SJCRH30 (cell line): ENCODE measurements at regions not wholly inside any gene's neighbourhood (a gene's known extent, or its start where the extent isn't known, plus 50 kb on each side); places are given as distances from the start of the nearest gene placed in this dataset.

Experiments
- DNase-seq, 2 experiments: peaks; one replicate each; pipeline ENCODE4 v3.0.0-alpha.2; 2015 to 2020
- H3K27ac ChIP-seq: fragments of 250-450 bp; sonication (Bioruptor Pico); 2 replicates; pipeline ENCODE4 v1.5.1; 2020; ENCODE audit warnings: mild to moderate bottlenecking, moderate library complexity
- H3K27me3 ChIP-seq: fragments of 250-450 bp; sonication (Bioruptor Pico); 2 replicates; pipeline ENCODE4 v1.5.1; 2020; ENCODE audit warnings: mild to moderate bottlenecking, moderate library complexity
- H3K36me3 ChIP-seq: fragments of 250-450 bp; sonication (Bioruptor Pico); 2 replicates; pipeline ENCODE4 v1.5.1; 2020; ENCODE audit warnings: mild to moderate bottlenecking, moderate library complexity
- H3K4me1 ChIP-seq: fragments of 250-450 bp; sonication (Bioruptor Pico); 2 replicates; pipeline ENCODE4 v1.5.1; 2020; ENCODE audit warnings: mild to moderate bottlenecking, moderate library complexity
- H3K4me3 ChIP-seq: fragments of 250-450 bp; sonication (Bioruptor Pico); 2 replicates; pipeline ENCODE4 v1.5.1; 2020; ENCODE audit warnings: mild to moderate bottlenecking, moderate library complexity
- H3K9me3 ChIP-seq: fragments of 250-450 bp; sonication (Bioruptor Pico); replicated peaks from 2 replicates; pipeline ENCODE4 v1.5.1; 2020; ENCODE audit warnings: mild to moderate bottlenecking, moderate library complexity

- Histone ChIP-seq H3K4me1 (no peaks in the 10 kb centered on the region), H3K4me3 (no peak overlapping the region), H3K27me3 (no peaks in the 10 kb centered on the region), H3K9me3 (no peaks in the 10 kb centered on the region), H3K27ac (no peak overlapping the region), H3K36me3 (no peaks in the 10 kb centered on the region)
- DNase-seq, result no peak
These were observed 114.1 kb upstream of the PWP1 start for GRCh38 chr12:107571492-107571891.

GRCh38 chr12:107574691-107575090, 110.9 kb upstream of the PWP1 start:
- H3K9me3 ChIP-seq, result no peaks in the 10 kb centered on the region
- H3K27me3 ChIP-seq, result no peaks in the 10 kb centered on the region
- no peaks in the 10 kb centered on the region for H3K36me3 ChIP-seq
- no peak for DNase-seq
- H3K4me1 ChIP-seq, result no peaks in the 10 kb centered on the region
- no peak overlapping the region for H3K27ac ChIP-seq
- H3K4me3 ChIP-seq, result no peak overlapping the region

GRCh38 chr12:107580750-107581618, 104.6 kb upstream of the PWP1 start:
- no peak for DNase-seq
- no peaks in the 10 kb centered on the region for H3K9me3 ChIP-seq
- H3K27ac ChIP-seq, result no peak overlapping the region
- H3K27me3 ChIP-seq, result no peaks in the 10 kb centered on the region
- H3K36me3 ChIP-seq, result no peaks in the 10 kb centered on the region
- H3K4me1 ChIP-seq, result no peaks in the 10 kb centered on the region
- no peak overlapping the region for H3K4me3 ChIP-seq

GRCh38 chr12:107581619-107582015, 104.0 kb upstream of the PWP1 start:
- no peaks in the 10 kb centered on the region for H3K27me3 ChIP-seq
- no peak overlapping the region for H3K4me3 ChIP-seq
- H3K36me3 ChIP-seq, result no peaks in the 10 kb centered on the region
- H3K9me3 ChIP-seq, result no peaks in the 10 kb centered on the region
- no peaks in the 10 kb centered on the region for H3K4me1 ChIP-seq
- no peak overlapping the region for H3K27ac ChIP-seq
- no peak for DNase-seq

- H3K36me3 ChIP-seq, result no peaks in the 10 kb centered on the region
- H3K4me1 ChIP-seq, result no peaks in the 10 kb centered on the region
- no peak for DNase-seq
- no peaks in the 10 kb centered on the region for H3K27me3 ChIP-seq
- H3K9me3 ChIP-seq, result no peaks in the 10 kb centered on the region
- H3K4me3 ChIP-seq, result no peak overlapping the region
- H3K27ac ChIP-seq, result no peak overlapping the region
These were observed 102.0 kb upstream of the PWP1 start for GRCh38 chr12:107583551-107583950.

- Histone ChIP-seq H3K27ac (no peak overlapping the region), H3K36me3 (no peaks in the 10 kb centered on the region), H3K4me1 (no peaks in the 10 kb centered on the region), H3K9me3 (no peaks in the 10 kb centered on the region), H3K4me3 (no peak overlapping the region), H3K27me3 (no peaks in the 10 kb centered on the region)
- DNase-seq, result no peak
These were observed 101.0 kb upstream of the PWP1 start for GRCh38 chr12:107584563-107584962.

GRCh38 chr12:107586256-107586970, 99.2 kb upstream of the PWP1 start:
- no peaks in the 10 kb centered on the region for H3K9me3 ChIP-seq
- H3K4me3 ChIP-seq, result no peak overlapping the region
- no peaks in the 10 kb centered on the region for H3K4me1 ChIP-seq
- no peaks in the 10 kb centered on the region for H3K27me3 ChIP-seq
- no peak for DNase-seq
- no peak overlapping the region for H3K27ac ChIP-seq
- no peaks in the 10 kb centered on the region for H3K36me3 ChIP-seq

GRCh38 chr12:107590413-107590812, 95.2 kb upstream of the PWP1 start:
- Histone ChIP-seq H3K4me1 (no peaks in the 10 kb centered on the region), H3K4me3 (no peak overlapping the region), H3K9me3 (0 out of 2 replicates have a peak, but pooled peaks cover 11% of the 10 kb centered on the region), H3K36me3 (no peaks in the 10 kb centered on the region), H3K27me3 (no peaks in the 10 kb centered on the region), H3K27ac (no peak overlapping the region)
- no peak for DNase-seq

- H3K4me1 ChIP-seq, result no peaks in the 10 kb centered on the region
- no peak overlapping the region for H3K4me3 ChIP-seq
- 0 out of 2 replicates have a peak, but pooled peaks cover 11% of the 10 kb centered on the region for H3K9me3 ChIP-seq
- no peak overlapping the region for H3K27ac ChIP-seq
- H3K27me3 ChIP-seq, result no peaks in the 10 kb centered on the region
- no peaks in the 10 kb centered on the region for H3K36me3 ChIP-seq
- no peak for DNase-seq
These were observed 94.7 kb upstream of the PWP1 start for GRCh38 chr12:107590814-107591375.

- H3K27me3 ChIP-seq, result no peaks in the 10 kb centered on the region
- no peak overlapping the region for H3K4me3 ChIP-seq
- DNase-seq, result peak in 1 of 2 experiments; percentile 26
- H3K4me1 ChIP-seq, result peaks cover 7% of the 10 kb centered on the region
- H3K36me3 ChIP-seq, result no peaks in the 10 kb centered on the region
- no peak overlapping the region for H3K27ac ChIP-seq
- peaks cover 11% of the 10 kb centered on the region; the same call in 1 of the 2 replicates for H3K9me3 ChIP-seq
These were observed 91.8 kb upstream of the PWP1 start for GRCh38 chr12:107593713-107594381.

GRCh38 chr12:107594995-107595394, 90.6 kb upstream of the PWP1 start:
- Histone ChIP-seq H3K4me3 (no peak overlapping the region), H3K4me1 (peaks cover 14% of the 10 kb centered on the region), H3K36me3 (no peaks in the 10 kb centered on the region), H3K9me3 (peaks cover 11% of the 10 kb centered on the region; the same call in 1 of the 2 replicates), H3K27ac (no peak overlapping the region), H3K27me3 (no peaks in the 10 kb centered on the region)
- DNase-seq, result no peak

GRCh38 chr12:107597695-107598410, 87.7 kb upstream of the PWP1 start:
- H3K9me3 ChIP-seq, result peaks cover 11% of the 10 kb centered on the region; the same call in 1 of the 2 replicates
- no peaks in the 10 kb centered on the region; the same call in 1 of the 2 replicates for H3K27me3 ChIP-seq
- H3K4me1 ChIP-seq, result peaks cover 14% of the 10 kb centered on the region
- H3K4me3 ChIP-seq, result no peak overlapping the region
- H3K36me3 ChIP-seq, result no peaks in the 10 kb centered on the region
- H3K27ac ChIP-seq, result peak overlapping the region; percentile 57
- DNase-seq, result no peak

GRCh38 chr12:107598906-107599305, 86.7 kb upstream of the PWP1 start:
- H3K9me3 ChIP-seq, result peaks cover 4% of the 10 kb centered on the region; the same call in 1 of the 2 replicates
- H3K27ac ChIP-seq, result peak overlapping the region; percentile 57
- no peaks in the 10 kb centered on the region for H3K36me3 ChIP-seq
- H3K4me1 ChIP-seq, result peaks cover 14% of the 10 kb centered on the region
- no peak overlapping the region for H3K4me3 ChIP-seq
- H3K27me3 ChIP-seq, result no peaks in the 10 kb centered on the region; the same call in 1 of the 2 replicates
- DNase-seq, result peak; percentile 62 to 77

GRCh38 chr12:107600581-107601144, 84.9 kb upstream of the PWP1 start:
- H3K27ac ChIP-seq, result no peak overlapping the region
- peaks cover 14% of the 10 kb centered on the region for H3K4me1 ChIP-seq
- no peaks in the 10 kb centered on the region for H3K36me3 ChIP-seq
- no peaks in the 10 kb centered on the region; the same call in 1 of the 2 replicates for H3K9me3 ChIP-seq
- no peak overlapping the region for H3K4me3 ChIP-seq
- H3K27me3 ChIP-seq, result no peaks in the 10 kb centered on the region; the same call in 1 of the 2 replicates
- no peak for DNase-seq
